Lower lobe of right lung (tissue), 2 donors: ENCODE measurements at regions not wholly inside any gene's neighbourhood (a gene's known extent, or its start where the extent isn't known, plus 50 kb on each side); places are given as distances from the start of the nearest gene placed in this dataset.

Experiments
- ATAC-seq, 2 donors: fragments of 200-7000 bp; cut with Tn5 transposase; one replicate each; pipeline ENCODE4 v1.9.1; 2020 to 2022; ENCODE audit warnings: mild to moderate bottlenecking in 2 of 2, moderate library complexity in 2 of 2
- DNase-seq: peaks from one replicate; pipeline ENCODE4 v3.0.0-alpha.2; 2020
- H3K27ac ChIP-seq: fragments of 200-600 bp; one replicate; pipeline ENCODE4 v1.8.0; 2022
- H3K27me3 ChIP-seq: fragments of 200-600 bp; one replicate; pipeline ENCODE4 v1.8.0; 2022; ENCODE audit warnings: low read depth
- H3K36me3 ChIP-seq: fragments of 200-600 bp; one replicate; pipeline ENCODE4 v1.8.0; 2022; ENCODE audit warnings: mild to moderate bottlenecking
- H3K4me1 ChIP-seq: fragments of 200-600 bp; one replicate; pipeline ENCODE4 v1.8.0; 2022
- H3K4me3 ChIP-seq: fragments of 200-600 bp; one replicate; pipeline ENCODE4 v1.8.0; 2022; ENCODE audit warnings: mild to moderate bottlenecking
- H3K9me3 ChIP-seq: fragments of 200-600 bp; one replicate; pipeline ENCODE4 v1.8.0; 2022
- CTCF ChIP-seq: fragments of 200-600 bp; IDR thresholded peaks from one replicate; pipeline ENCODE4 v1.8.0; 2022; ENCODE audit warnings: antibody characterized with exemption, mild to moderate bottlenecking
- intact Hi-C: fragments of 100-400 bp; cut with DNase I; formaldehyde crosslinking; loops from one replicate; pipeline ENCODE4 v1.11.0; 2022
- donor health status: DM: no; HTN: yes; CAD: no; lungs with severe emphysema.

GRCh38 chr4:126742885-126743284, 889.9 kb upstream of the INTU start:
- DNase-seq (no peak), ATAC-seq (no peak)
- intact Hi-C loops: no loop called here
- Histone ChIP-seq H3K9me3 (peaks cover 5% of the 10 kb centered on the region), H3K36me3 (no peaks in the 10 kb centered on the region), H3K27ac (no peak overlapping the region), H3K4me1 (no peaks in the 10 kb centered on the region), H3K4me3 (no peak overlapping the region), H3K27me3 (no peaks in the 10 kb centered on the region)
- TF ChIP-seq CTCF: no peak

GRCh38 chr4:126748736-126749135, 884.0 kb upstream of the INTU start:
- Histone ChIP-seq H3K27ac (no peak overlapping the region), H3K36me3 (no peaks in the 10 kb centered on the region), H3K9me3 (peaks cover 5% of the 10 kb centered on the region), H3K4me1 (no peaks in the 10 kb centered on the region), H3K27me3 (no peaks in the 10 kb centered on the region), H3K4me3 (no peak overlapping the region)
- intact Hi-C loops: no loop called here
- no peak for DNase-seq
- ATAC-seq: no peak
- no peak for TF ChIP-seq CTCF

- peak; percentile 79 to 90 for ATAC-seq
- Histone ChIP-seq H3K4me1 (no peaks in the 10 kb centered on the region), H3K4me3 (no peak overlapping the region), H3K9me3 (peaks cover 2% of the 10 kb centered on the region), H3K27me3 (no peaks in the 10 kb centered on the region), H3K27ac (no peak overlapping the region), H3K36me3 (no peaks in the 10 kb centered on the region)
- intact Hi-C loops: no loop called here
- TF ChIP-seq CTCF: no peak
- no peak for DNase-seq
Measured at GRCh38 chr4:126750723-126751122, 882.0 kb upstream of the INTU start.

- no peaks in the 10 kb centered on the region for H3K4me1 ChIP-seq
- H3K36me3 ChIP-seq: no peaks in the 10 kb centered on the region
- H3K27me3 ChIP-seq: no peaks in the 10 kb centered on the region
- no peak for TF ChIP-seq CTCF
- H3K27ac ChIP-seq: no peak overlapping the region
- no peak overlapping the region for H3K4me3 ChIP-seq
- no peak for DNase-seq
- intact Hi-C loops: no loop called here
- no peaks in the 10 kb centered on the region for H3K9me3 ChIP-seq
- peak; percentile 35 to 51 for ATAC-seq
Measured at GRCh38 chr4:126752126-126752525, 880.6 kb upstream of the INTU start.

- H3K4me1 ChIP-seq: no peaks in the 10 kb centered on the region
- H3K36me3 ChIP-seq: no peaks in the 10 kb centered on the region
- no peak overlapping the region for H3K27ac ChIP-seq
- no peaks in the 10 kb centered on the region for H3K27me3 ChIP-seq
- DNase-seq: no peak
- peak; percentile 22 to 60 for ATAC-seq
- intact Hi-C loops: no loop called here
- H3K4me3 ChIP-seq: no peak overlapping the region
- H3K9me3 ChIP-seq: no peaks in the 10 kb centered on the region
- no peak for TF ChIP-seq CTCF
Measured at GRCh38 chr4:126752702-126753101, 880.1 kb upstream of the INTU start.

- ATAC-seq: no peak
- no peaks in the 10 kb centered on the region for H3K36me3 ChIP-seq
- DNase-seq: no peak
- no peaks in the 10 kb centered on the region for H3K27me3 ChIP-seq
- no peak overlapping the region for H3K27ac ChIP-seq
- intact Hi-C loops: no loop called here
- TF ChIP-seq CTCF: no peak
- no peaks in the 10 kb centered on the region for H3K9me3 ChIP-seq
- no peak overlapping the region for H3K4me3 ChIP-seq
- H3K4me1 ChIP-seq: no peaks in the 10 kb centered on the region
Measured at GRCh38 chr4:126753592-126753991, 879.2 kb upstream of the INTU start.
